Activated T-helper 1 cell treated with anti-CD3 and anti-CD28 coated beads, Interleukin-2, amount 50 U/mL, for 16 hours (primary cell): ENCODE measurements at regions not wholly inside any gene's neighbourhood (a gene's known extent, or its start where the extent isn't known, plus 50 kb on each side); places are given as distances from the start of the nearest gene placed in this dataset.
"Not testable (repeated sequence)": the region's sequence is repeated elsewhere in the genome, so short reads cannot be mapped to it uniquely, and the experiment has no call there.

ENCODE experiments used
- DNase-seq, 2 donors: peaks; one replicate each; pipeline ENCODE4 v3.0.0-alpha.2; 2020; ENCODE audit warnings: low read depth in 1 of 2, low spot score in 1 of 2

GRCh38 chr1:208344202-208344857 lies 100.1 kb upstream of the PLXNA2 start:
- no peak for DNase-seq

- DNase-seq: no peak
These were observed 103.0 kb upstream of the PLXNA2 start for GRCh38 chr1:208347191-208347590.

DNA sequence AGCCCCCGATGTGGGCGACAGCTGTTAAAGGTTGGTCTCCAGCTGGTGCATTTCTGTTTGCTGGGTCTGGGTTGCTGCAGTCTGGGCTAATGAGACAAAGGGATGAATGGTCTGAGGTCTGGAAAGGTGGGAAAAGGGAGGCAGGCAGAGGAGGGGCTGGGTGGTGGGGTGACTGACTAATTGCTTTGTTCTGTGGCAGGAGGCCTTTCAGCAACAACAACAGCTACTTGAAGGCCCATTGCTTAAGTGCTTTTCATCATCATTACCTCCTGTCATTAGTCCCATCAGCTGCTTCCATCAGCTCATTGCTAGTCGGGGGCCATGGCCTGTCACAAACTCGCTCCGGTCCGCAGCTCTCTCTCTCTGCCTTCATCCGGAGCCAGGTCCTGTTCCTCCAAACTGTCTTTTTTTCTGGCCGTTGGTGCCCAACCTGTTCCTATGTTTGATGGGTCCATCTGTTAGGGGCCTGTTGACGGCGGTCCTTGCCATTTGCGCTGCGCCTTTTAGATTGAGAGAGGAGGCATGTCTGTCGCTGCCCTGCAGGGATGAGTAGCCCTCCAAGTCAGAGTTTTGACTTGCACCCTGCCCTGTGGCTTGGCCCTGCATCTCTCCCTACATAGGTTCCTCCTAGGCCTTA lies 105.6 kb upstream of the PLXNA2 start:
- no peak for DNase-seq

DNA sequence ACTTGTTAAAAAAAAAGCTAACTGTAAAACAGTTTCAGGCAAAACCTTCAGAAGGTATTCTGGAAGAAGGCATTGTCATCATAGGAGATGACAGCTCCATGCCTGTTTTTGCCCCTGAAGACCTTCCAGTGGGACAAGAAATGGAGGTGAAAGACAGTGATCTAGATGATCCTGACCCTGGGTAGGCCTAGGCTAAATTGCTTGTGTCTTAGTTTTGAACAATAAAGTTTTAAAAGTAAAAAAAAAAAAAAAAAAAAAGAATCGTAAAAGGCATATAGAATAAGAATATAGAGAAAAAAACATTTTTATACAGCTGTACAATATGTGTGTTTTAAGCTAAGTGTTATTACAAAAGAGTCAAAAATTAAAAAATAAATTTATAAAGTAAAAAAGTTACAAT lies 106.6 kb upstream of the PLXNA2 start:
- DNase-seq: no peak

- DNase-seq: no peak
These were observed 107.7 kb upstream of the PLXNA2 start for GRCh38 chr1:208351838-208352237.

GRCh38 chr1:208353797-208354196 lies 109.6 kb upstream of the PLXNA2 start:
- not testable (repeated sequence) for DNase-seq

- no peak for DNase-seq
These were observed 113.7 kb upstream of the PLXNA2 start for GRCh38 chr1:208357644-208358507.

DNA sequence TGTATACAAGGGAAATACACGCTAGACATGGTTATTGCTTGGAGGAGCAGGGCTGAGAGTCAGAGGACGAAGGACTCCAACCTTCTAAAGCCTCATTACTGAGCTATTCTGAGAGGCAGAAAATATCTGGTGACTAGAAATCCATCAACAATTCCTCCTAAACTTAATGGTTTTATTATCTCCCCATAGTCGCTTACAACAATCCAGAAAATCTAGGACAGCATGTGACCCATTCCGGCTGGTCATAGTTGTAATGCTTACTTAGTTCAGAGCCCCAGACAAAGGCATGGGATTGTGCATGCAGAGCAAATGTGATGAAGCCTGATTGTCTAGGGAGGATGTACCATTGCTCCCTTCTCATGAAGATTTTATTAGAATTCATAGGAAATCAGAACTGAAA lies 114.5 kb upstream of the PLXNA2 start:
- DNase-seq: no peak

DNA sequence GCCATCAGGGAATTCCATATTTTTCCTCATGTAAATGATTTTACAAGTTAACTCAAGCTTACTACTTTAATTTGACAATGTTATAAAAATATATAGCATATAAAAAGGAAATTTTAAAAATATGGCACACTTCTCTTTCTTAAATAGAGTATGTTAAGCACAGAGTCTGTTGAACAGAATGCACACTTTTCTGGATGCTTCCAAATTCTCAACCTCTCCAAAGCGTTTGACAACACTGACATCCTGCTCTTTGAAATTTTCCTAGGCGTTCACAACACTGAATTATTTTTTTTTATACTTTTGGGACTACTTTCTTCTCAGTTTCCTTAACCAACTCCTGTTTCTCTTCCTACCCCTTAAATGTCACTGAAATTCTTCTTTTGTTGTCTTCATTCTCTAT lies 117.8 kb upstream of the PLXNA2 start:
- no peak for DNase-seq

- no peak for DNase-seq
These were observed 122.4 kb upstream of the PLXNA2 start for GRCh38 chr1:208366559-208366958.

DNA sequence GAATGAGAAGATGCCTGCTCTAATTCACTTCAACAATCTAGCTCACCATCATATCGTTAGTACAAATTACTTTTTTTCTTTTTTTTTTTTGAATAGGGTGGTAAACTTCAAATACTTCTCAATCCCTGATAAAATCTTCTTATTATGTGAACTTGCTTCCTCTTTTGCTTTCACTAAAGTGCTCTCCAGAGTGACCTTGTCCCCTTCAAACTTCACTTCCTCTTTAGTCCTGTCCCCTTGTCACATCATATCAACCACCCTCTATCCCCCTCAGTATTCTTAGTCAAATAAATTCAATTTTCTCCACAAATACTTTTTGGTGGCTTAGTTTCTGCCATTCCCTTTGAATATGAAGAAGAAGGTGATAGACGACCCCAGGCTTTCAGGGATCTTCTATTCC lies 124.9 kb upstream of the PLXNA2 start:
- DNase-seq: no peak

- DNase-seq: no peak
These were observed 125.5 kb upstream of the PLXNA2 start for GRCh38 chr1:208369658-208370057.

GRCh38 chr1:208374391-208374941 lies 130.3 kb upstream of the PLXNA2 start:
- DNase-seq: no peak

DNA sequence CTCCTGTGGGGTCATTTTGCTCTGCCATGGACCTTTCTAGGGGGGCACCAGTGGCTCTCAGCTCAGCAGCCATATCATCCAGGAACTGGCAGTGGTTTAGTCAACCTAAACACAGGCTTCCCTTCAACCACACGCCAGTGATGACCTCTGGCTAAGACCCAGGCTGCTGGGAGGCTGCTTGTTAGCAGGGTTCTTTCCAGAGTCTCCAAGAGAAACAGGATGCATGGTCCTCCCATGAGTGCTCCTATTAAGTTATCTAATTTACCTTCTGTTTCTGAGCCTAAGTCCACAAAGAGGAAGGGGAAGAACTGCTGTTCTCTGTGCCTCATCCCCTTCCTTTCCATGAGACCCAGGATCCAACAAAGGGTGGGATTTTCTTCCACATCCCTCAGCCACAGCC lies 137.3 kb upstream of the PLXNA2 start:
- DNase-seq: no peak

- DNase-seq: no peak
These were observed 144.0 kb upstream of the PLXNA2 start for GRCh38 chr1:208387908-208388811.

DNA sequence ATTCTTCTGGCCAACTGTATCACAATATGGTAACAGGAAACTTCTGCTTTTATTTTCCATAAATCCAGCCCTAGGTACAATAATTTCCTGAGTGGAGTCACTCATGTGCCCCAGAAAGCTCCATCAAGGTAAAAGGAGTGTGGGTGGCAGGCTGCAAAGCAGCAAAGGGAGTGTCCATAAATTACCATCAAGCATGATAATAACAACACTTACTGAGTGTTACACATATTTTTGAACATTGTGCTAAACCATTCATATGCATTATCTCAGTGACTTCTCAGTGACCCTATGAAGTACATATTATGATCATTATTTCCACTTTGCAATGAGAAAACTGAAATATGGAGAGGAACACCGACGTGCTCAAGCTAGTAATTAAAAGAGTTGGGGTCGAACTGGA lies 149.2 kb upstream of the PLXNA2 start:
- DNase-seq: no peak

GRCh38 chr1:208393826-208394225 lies 149.6 kb upstream of the PLXNA2 start:
- DNase-seq: no peak

DNA sequence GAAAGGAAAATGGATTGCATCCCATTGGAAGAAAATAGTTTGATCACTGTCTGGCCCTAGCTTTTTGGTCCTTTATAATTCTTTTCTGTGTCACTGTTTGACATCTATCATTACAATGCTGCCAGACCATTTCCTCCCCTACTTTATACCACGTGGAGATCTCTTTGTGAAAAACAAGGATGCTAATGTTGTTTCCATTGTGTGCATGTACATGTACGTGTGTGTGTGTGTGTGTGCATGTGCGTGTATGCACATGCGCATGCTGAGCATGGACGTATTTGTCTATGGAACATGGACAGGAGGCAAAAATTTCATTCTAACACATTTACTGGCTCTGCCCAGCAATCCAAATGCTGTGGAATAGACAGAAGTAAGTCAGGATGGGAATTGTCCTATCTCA lies 153.1 kb upstream of the PLXNA2 start:
- no peak for DNase-seq

DNA sequence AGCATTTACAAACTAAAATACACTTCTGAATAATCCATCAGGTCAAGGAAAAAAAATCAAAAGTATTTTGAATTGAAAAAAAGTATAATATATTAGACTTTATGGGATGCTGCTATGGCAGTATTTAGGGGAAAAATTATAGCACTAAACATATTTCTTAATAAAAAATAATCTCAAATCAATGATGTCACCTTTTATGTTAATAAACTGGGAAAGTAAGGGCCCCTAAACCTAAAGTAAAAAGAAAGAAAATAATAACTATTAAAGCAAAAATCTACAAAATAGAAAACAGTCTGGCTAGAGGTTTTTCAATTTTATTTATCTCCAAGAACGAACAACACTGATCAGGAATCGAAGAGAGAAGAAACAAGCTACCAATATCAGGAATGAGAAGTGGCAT lies 160.8 kb upstream of the PLXNA2 start:
- no peak for DNase-seq

GRCh38 chr1:208409176-208409575 lies 165.0 kb upstream of the PLXNA2 start:
- DNase-seq: no peak

- no peak for DNase-seq
These were observed 166.2 kb upstream of the PLXNA2 start for GRCh38 chr1:208410409-208410808.
